Kidney epithelial cell (primary cell): ENCODE measurements at regions not wholly inside any gene's neighbourhood (a gene's known extent, or its start where the extent isn't known, plus 50 kb on each side); places are given as distances from the start of the nearest gene placed in this dataset.

Experiments used
- DNase-seq: peaks from one replicate; pipeline ENCODE4 v3.0.0-alpha.2; 2010; ENCODE audit warnings: low read depth
- H3K27me3 ChIP-seq: 2 replicates; pipeline ENCODE4 v1.6.0; 2011; ENCODE audit warnings: low read length; ENCODE audit not compliant: control insufficient read depth, insufficient read depth
- H3K36me3 ChIP-seq: 2 replicates; pipeline ENCODE4 v1.5.1; 2011; ENCODE audit warnings: low read length; ENCODE audit not compliant: control insufficient read depth, insufficient read depth
- H3K4me3 ChIP-seq: 2 replicates; pipeline ENCODE4 v1.5.1; 2011; ENCODE audit warnings: low read depth, mild to moderate bottlenecking, control low read depth, low read length
- CTCF ChIP-seq: IDR thresholded peaks from 2 replicates; pipeline ENCODE4 v1.5.1; 2011; ENCODE audit warnings: mild to moderate bottlenecking, moderate library complexity, low read length, control low read depth, inconsistent platforms; ENCODE audit not compliant: insufficient read depth, poor library complexity, severe bottlenecking

GRCh38 chr22:19615867-19616581 lies 91.8 kb upstream of the CLDN5 start:
- Histone ChIP-seq H3K27me3 (peaks cover 27% of the 10 kb centered on the region), H3K36me3 (no peaks in the 10 kb centered on the region), H3K4me3 (no peak overlapping the region)
- TF ChIP-seq CTCF, result no peak
- no peak for DNase-seq

GRCh38 chr22:19619144-19620009 lies 94.9 kb upstream of the SEPTIN5 start:
- H3K36me3 ChIP-seq, result no peaks in the 10 kb centered on the region
- H3K4me3 ChIP-seq, result no peak overlapping the region
- no peak for DNase-seq
- no peak for TF ChIP-seq CTCF
- H3K27me3 ChIP-seq, result peaks cover 37% of the 10 kb centered on the region

- no peaks in the 10 kb centered on the region for H3K36me3 ChIP-seq
- no peak for DNase-seq
- no peak overlapping the region for H3K4me3 ChIP-seq
- H3K27me3 ChIP-seq, result peaks cover 41% of the 10 kb centered on the region
- no peak for TF ChIP-seq CTCF
These were observed 93.4 kb upstream of the SEPTIN5 start for GRCh38 chr22:19620742-19621371.

- no peak for TF ChIP-seq CTCF
- DNase-seq, result no peak
- no peaks in the 10 kb centered on the region for H3K36me3 ChIP-seq
- peaks cover 41% of the 10 kb centered on the region for H3K27me3 ChIP-seq
- H3K4me3 ChIP-seq, result no peak overlapping the region
These were observed 92.8 kb upstream of the SEPTIN5 start for GRCh38 chr22:19621373-19622060.

GRCh38 chr22:19622061-19622441 lies 92.3 kb upstream of the SEPTIN5 start:
- Histone ChIP-seq H3K27me3 (peaks cover 39% of the 10 kb centered on the region), H3K36me3 (no peaks in the 10 kb centered on the region), H3K4me3 (no peak overlapping the region)
- TF ChIP-seq CTCF, result no peak
- no peak for DNase-seq
